Uterus (tissue), 2 donors: ENCODE measurements at regions not wholly inside any gene's neighbourhood (a gene's known extent, or its start where the extent isn't known, plus 50 kb on each side); places are given as distances from the start of the nearest gene placed in this dataset.
"Not testable (repeated sequence)": the region's sequence is repeated elsewhere in the genome, so short reads cannot be mapped to it uniquely, and the experiment has no call there.

ENCODE experiments used
- POLR2A ChIP-seq, 2 donors: fragments of 450-650 bp; IDR thresholded peaks; one replicate each; pipeline ENCODE4 v1.6.1; 2016; ENCODE audit warnings: antibody characterized with exemption in 2 of 2, mild to moderate bottlenecking in 1 of 2, moderate library complexity in 1 of 2
- TF ChIP-seq, protein P1 (sequence below), 4 experiments: fragments of 200-600 bp in 2 of 4; fragments of 450-650 bp in 2 of 4; sonication (generic) in 2 of 4; IDR thresholded peaks; one replicate each; pipeline ENCODE4 v1.5.1; 2016 to 2019; ENCODE audit warnings: antibody characterized with exemption in 4 of 4, mild to moderate bottlenecking in 2 of 4, moderate library complexity in 1 of 4

DNA sequence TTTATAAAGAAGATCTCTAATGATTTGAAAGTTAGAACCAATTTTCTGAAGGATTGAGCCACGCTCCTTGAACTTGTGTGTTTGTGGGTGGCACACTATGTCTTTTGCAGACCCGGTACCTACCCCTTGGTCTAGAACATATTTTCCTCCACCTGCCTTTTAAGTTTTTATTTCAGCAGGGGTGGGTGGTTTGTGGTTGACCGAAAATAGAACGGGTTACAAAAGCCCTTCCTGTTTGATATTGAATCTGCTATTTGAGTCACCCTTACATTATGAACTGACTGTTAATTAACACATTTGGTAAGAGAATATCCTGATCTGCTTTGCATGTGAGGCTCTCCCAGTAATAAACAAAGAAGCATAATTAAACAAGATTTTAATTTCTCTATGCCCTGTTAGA is 697.5 kb downstream of the GOLGA6L6 start:
- TF ChIP-seq, protein P1, sequence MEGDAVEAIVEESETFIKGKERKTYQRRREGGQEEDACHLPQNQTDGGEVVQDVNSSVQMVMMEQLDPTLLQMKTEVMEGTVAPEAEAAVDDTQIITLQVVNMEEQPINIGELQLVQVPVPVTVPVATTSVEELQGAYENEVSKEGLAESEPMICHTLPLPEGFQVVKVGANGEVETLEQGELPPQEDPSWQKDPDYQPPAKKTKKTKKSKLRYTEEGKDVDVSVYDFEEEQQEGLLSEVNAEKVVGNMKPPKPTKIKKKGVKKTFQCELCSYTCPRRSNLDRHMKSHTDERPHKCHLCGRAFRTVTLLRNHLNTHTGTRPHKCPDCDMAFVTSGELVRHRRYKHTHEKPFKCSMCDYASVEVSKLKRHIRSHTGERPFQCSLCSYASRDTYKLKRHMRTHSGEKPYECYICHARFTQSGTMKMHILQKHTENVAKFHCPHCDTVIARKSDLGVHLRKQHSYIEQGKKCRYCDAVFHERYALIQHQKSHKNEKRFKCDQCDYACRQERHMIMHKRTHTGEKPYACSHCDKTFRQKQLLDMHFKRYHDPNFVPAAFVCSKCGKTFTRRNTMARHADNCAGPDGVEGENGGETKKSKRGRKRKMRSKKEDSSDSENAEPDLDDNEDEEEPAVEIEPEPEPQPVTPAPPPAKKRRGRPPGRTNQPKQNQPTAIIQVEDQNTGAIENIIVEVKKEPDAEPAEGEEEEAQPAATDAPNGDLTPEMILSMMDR (IDR thresholded peaks at IDR 0.05): not testable (repeated sequence)
- TF ChIP-seq POLR2A (IDR thresholded peaks at IDR 0.05): not testable (repeated sequence)
